Kidney (tissue), 13 donors: ENCODE measurements at regions not wholly inside any gene's neighbourhood (a gene's known extent, or its start where the extent isn't known, plus 50 kb on each side); places are given as distances from the start of the nearest gene placed in this dataset.
A peak's percentile ranks its signal among the peaks of the same experiment; 100 is the strongest.

ENCODE experiments used
- DNase-seq, 5 donors: peaks; one replicate each; pipeline ENCODE4 v3.0.0-alpha.2; 2013 to 2020
- FAIRE-seq: peaks from 2 replicates; lab custom pipeline; 2012; peaks lifted over from hg19 to GRCh38; lab: Jason Lieb, UNC
- H3K27ac ChIP-seq, 2 donors: one replicate each; pipeline ENCODE4 v1.7.0; 2013; ENCODE audit warnings: low read depth in 2 of 2, low read length in 2 of 2, inconsistent platforms in 1 of 2
- H3K27me3 ChIP-seq: one replicate; pipeline ENCODE4 v1.7.1; 2013; ENCODE audit warnings: low read length, inconsistent platforms; ENCODE audit not compliant: control insufficient read depth, insufficient read depth
- H3K36me3 ChIP-seq, 3 donors: one replicate each; pipeline versions ENCODE4 v1.7.0 to v1.7.1; 2013; ENCODE audit warnings: low read length in 3 of 3, control low read depth in 1 of 3, inconsistent platforms in 1 of 3; ENCODE audit not compliant: insufficient read depth in 3 of 3, control insufficient read depth in 2 of 3
- H3K4me1 ChIP-seq, 3 donors: one replicate each; pipeline versions ENCODE4 v1.7.0 to v1.7.1; 2013; ENCODE audit warnings: low read length in 3 of 3, inconsistent platforms in 1 of 3, low read depth in 1 of 3; ENCODE audit not compliant: control insufficient read depth in 2 of 3, insufficient read depth in 2 of 3
- H3K4me3 ChIP-seq, 3 donors: one replicate each; pipeline versions ENCODE4 v1.7.0 to v1.8.1; 2013; ENCODE audit warnings: low read length in 3 of 3, control low read depth in 1 of 3, inconsistent platforms in 1 of 3
- H3K9ac ChIP-seq, 3 donors: one replicate each; pipeline versions ENCODE4 v1.7.0 to v1.7.1; 2013; ENCODE audit warnings: low read length in 3 of 3, control low read depth in 1 of 3, inconsistent platforms in 1 of 3
- H3K9me3 ChIP-seq, 3 donors: one replicate each; pipeline versions ENCODE4 v1.7.0 to v1.7.1; 2013; ENCODE audit warnings: low read length in 3 of 3, control low read depth in 1 of 3, inconsistent platforms in 1 of 3; ENCODE audit not compliant: control insufficient read depth in 2 of 3, insufficient read depth in 1 of 3
- CTCF ChIP-seq: IDR thresholded peaks from 3 replicates; pipeline ENCODE4 v1.5.1; 2012; ENCODE audit warnings: mild to moderate bottlenecking, moderate library complexity, borderline replicate concordance; ENCODE audit not compliant: insufficient read depth; ENCODE audit errors: extremely low read depth
- intact Hi-C: fragments of 100-400 bp; cut with DNase I; formaldehyde crosslinking; loops from one replicate; pipeline ENCODE4 v1.11.1; 2022
- donor health status: control.
- donor health status: control.
- donor health status: control.
- donor health status: control.
- donor health status: control.
- donor health status: DM: yes; HTN: yes; CAD: no.
- donor health status: Normal renal cell carcinoma (clear cell type).

DNA sequence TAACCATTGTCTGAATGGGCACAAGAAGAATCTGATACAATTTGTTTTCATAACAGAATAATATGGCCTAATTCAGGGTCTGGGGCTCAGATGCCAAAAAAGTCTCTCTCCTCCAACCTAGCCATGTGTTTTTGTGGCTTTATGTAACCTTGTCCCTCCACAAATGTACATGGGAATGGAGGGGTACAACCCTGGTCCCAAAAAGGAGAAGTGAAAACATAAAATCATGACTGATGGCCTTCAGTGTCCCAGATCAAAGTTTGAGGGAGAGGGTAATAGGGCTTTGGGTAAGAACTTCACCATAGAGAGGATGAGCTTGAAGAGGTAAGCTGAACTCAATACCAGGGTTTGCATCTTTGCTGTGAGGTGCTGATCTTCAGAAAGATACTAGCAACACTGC lies 136.3 kb upstream of the BACH2 start:
- no peak for FAIRE-seq

GRCh38 chr6:90432041-90432775 lies 135.6 kb upstream of the BACH2 start:
- no peak for FAIRE-seq
- TF ChIP-seq CTCF = no peak
- H3K4me3 ChIP-seq = no peak overlapping the region
- DNase-seq = no peak
- H3K4me1 ChIP-seq = no peaks in the 10 kb centered on the region
- no peaks in the 10 kb centered on the region for H3K27me3 ChIP-seq
- H3K9ac ChIP-seq = no peak overlapping the region
- no peaks in the 10 kb centered on the region for H3K36me3 ChIP-seq
- intact Hi-C loops = no loop called here
- H3K27ac ChIP-seq = no peak overlapping the region
- H3K9me3 ChIP-seq = peaks cover 0 to 20% (median 0%) of the 10 kb centered on the region in 3 donors

More for the DNA sequence above, 136.3 kb upstream of the BACH2 start:
- no peak for TF ChIP-seq CTCF
- Histone ChIP-seq H3K27ac (no peak overlapping the region), H3K9ac (no peak overlapping the region), H3K9me3 (peaks cover 0 to 20% (median 0%) of the 10 kb centered on the region in 3 donors), H3K27me3 (no peaks in the 10 kb centered on the region), H3K4me3 (no peak overlapping the region), H3K4me1 (no peaks in the 10 kb centered on the region), H3K36me3 (no peaks in the 10 kb centered on the region)
- no peak for DNase-seq
- intact Hi-C loops = no loop called here

GRCh38 chr6:90431576-90431975 lies 134.9 kb upstream of the BACH2 start:
- intact Hi-C loops = no loop called here
- Histone ChIP-seq H3K4me3 (no peak overlapping the region), H3K27ac (no peak overlapping the region), H3K36me3 (no peaks in the 10 kb centered on the region), H3K4me1 (no peaks in the 10 kb centered on the region), H3K9me3 (peaks cover 0 to 20% (median 0%) of the 10 kb centered on the region in 3 donors), H3K9ac (no peak overlapping the region), H3K27me3 (no peaks in the 10 kb centered on the region)
- TF ChIP-seq CTCF = no peak
- no peak for FAIRE-seq
- DNase-seq = no peak

DNA sequence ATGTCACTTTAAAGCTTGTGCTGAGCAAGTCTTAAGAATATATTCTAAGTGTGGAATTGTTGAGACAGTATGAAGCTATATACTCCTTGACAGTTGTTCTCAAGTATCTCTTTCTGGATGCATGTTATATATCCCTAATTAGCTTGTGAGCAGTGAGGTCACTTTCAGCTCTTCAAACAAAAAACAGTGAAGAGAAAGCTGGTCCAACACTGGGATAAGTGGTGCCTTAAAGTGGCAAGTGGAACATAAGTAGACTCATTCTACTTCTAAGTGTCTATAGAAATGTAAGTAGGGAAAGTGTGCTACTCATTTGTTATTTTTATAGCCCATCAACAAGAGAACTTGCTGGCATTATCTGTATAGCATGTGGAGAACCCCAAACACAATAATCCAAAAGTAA lies 133.1 kb upstream of the BACH2 start:
- intact Hi-C loops = no loop called here

More for the DNA sequence above, 133.1 kb upstream of the BACH2 start:
- no peak overlapping the region for H3K9ac ChIP-seq
- no peaks in the 10 kb centered on the region for H3K27me3 ChIP-seq
- H3K9me3 ChIP-seq = peaks cover 0 to 20% (median 0%) of the 10 kb centered on the region in 3 donors
- no peak overlapping the region for H3K4me3 ChIP-seq
- no peak for TF ChIP-seq CTCF
- no peak overlapping the region for H3K27ac ChIP-seq
- H3K4me1 ChIP-seq = no peaks in the 10 kb centered on the region
- DNase-seq (peak in 1 of 5 donors; percentile 14), FAIRE-seq (no peak)
- H3K36me3 ChIP-seq = no peaks in the 10 kb centered on the region
